Nephron (organoid): ENCODE measurements at regions not wholly inside any gene's neighbourhood (a gene's known extent, or its start where the extent isn't known, plus 50 kb on each side); places are given as distances from the start of the nearest gene placed in this dataset.
A peak's percentile ranks its signal among the peaks of the same experiment; 100 is the strongest.

Source experiments
- H3K27ac Mint-ChIP-seq, 3 experiments: 2 replicates each; pipeline ENCODE4 v1.8.0; 2020; ENCODE audit warnings: mixed read lengths in 3 of 3, mild to moderate bottlenecking in 2 of 3, moderate library complexity in 1 of 3
- H3K27me3 Mint-ChIP-seq: 2 replicates; pipeline ENCODE4 v1.8.0; 2021; ENCODE audit warnings: low read depth, mild to moderate bottlenecking, moderate library complexity, mixed read lengths
- H3K36me3 Mint-ChIP-seq: 2 replicates; pipeline ENCODE4 v1.8.0; 2020; ENCODE audit warnings: low read depth, mixed read lengths
- H3K4me1 Mint-ChIP-seq: 2 replicates; pipeline ENCODE4 v1.8.0; 2020; ENCODE audit warnings: mixed read lengths
- H3K4me3 Mint-ChIP-seq, 3 experiments: 2 replicates each; pipeline ENCODE4 v1.8.0; 2020; ENCODE audit warnings: mild to moderate bottlenecking in 3 of 3, mixed read lengths in 3 of 3, moderate library complexity in 2 of 3
- H3K9me3 Mint-ChIP-seq: 2 replicates; pipeline ENCODE4 v1.8.0; 2020; ENCODE audit warnings: mixed read lengths
- TF ChIP-seq, protein P1 (sequence below), 3 experiments: fragments of 200-600 bp; sonication (generic); IDR thresholded peaks; one replicate each; pipeline ENCODE4 v1.5.0; 2021; ENCODE audit warnings: antibody characterized with exemption in 3 of 3; ENCODE audit not compliant: unreplicated experiment in 3 of 3

DNA sequence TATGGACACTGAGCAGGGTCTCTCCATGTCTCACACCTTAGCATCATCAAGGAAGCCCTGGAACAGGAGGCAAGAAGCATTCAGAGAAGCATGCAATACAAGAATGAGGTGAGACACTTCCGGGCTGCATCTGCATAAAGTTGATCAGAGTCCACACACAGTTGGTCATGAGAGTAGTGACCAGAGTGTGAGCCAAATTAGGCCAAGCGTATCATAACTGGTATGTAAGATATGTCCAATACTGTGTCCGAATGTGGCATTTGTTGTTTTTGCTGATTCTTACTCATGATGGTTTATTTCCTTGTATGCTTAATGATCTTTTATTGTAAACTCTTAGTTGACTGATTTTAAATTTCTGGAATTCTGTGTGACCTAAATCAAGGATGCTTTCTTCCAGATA, 315.7 kb downstream of the INSC start:
- H3K4me3 Mint-ChIP-seq = no peak overlapping the region
- no peaks in the 10 kb centered on the region for H3K9me3 Mint-ChIP-seq
- H3K27me3 Mint-ChIP-seq = no peaks in the 10 kb centered on the region
- no peak overlapping the region for H3K27ac Mint-ChIP-seq
- no peaks in the 10 kb centered on the region for H3K36me3 Mint-ChIP-seq
- no peaks in the 10 kb centered on the region for H3K4me1 Mint-ChIP-seq
- TF ChIP-seq, protein P1, sequence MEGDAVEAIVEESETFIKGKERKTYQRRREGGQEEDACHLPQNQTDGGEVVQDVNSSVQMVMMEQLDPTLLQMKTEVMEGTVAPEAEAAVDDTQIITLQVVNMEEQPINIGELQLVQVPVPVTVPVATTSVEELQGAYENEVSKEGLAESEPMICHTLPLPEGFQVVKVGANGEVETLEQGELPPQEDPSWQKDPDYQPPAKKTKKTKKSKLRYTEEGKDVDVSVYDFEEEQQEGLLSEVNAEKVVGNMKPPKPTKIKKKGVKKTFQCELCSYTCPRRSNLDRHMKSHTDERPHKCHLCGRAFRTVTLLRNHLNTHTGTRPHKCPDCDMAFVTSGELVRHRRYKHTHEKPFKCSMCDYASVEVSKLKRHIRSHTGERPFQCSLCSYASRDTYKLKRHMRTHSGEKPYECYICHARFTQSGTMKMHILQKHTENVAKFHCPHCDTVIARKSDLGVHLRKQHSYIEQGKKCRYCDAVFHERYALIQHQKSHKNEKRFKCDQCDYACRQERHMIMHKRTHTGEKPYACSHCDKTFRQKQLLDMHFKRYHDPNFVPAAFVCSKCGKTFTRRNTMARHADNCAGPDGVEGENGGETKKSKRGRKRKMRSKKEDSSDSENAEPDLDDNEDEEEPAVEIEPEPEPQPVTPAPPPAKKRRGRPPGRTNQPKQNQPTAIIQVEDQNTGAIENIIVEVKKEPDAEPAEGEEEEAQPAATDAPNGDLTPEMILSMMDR (IDR thresholded peaks at IDR 0.05; ENCODE audit: unreplicated experiment in 3 of 3) = no peak

DNA sequence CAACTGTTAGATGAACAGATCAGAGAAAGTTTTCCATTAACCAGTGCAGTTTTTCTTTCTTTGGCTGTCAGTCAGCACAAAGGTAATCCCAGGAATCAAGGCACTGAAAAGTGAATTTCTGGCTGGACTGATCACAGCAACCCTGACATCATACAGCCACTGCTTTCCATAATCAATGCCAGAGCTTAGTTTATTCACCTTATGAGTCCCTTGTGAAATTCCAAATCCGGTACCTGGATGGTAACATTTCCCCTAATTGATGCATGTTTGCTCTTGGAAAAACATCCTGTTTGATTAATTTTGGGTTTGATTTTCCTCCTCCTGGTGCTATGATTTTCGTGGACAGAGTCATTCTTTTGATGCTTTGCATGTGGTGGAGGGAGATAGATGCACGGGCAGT, 319.8 kb downstream of the INSC start:
- Mint-ChIP-seq H3K27me3 (no peaks in the 10 kb centered on the region), H3K4me3 (no peak overlapping the region), H3K27ac (no peak overlapping the region), H3K9me3 (no peaks in the 10 kb centered on the region), H3K36me3 (no peaks in the 10 kb centered on the region), H3K4me1 (no peaks in the 10 kb centered on the region)
- TF ChIP-seq, protein P1 (IDR thresholded peaks at IDR 0.05; ENCODE audit: unreplicated experiment in 3 of 3) = no peak

DNA sequence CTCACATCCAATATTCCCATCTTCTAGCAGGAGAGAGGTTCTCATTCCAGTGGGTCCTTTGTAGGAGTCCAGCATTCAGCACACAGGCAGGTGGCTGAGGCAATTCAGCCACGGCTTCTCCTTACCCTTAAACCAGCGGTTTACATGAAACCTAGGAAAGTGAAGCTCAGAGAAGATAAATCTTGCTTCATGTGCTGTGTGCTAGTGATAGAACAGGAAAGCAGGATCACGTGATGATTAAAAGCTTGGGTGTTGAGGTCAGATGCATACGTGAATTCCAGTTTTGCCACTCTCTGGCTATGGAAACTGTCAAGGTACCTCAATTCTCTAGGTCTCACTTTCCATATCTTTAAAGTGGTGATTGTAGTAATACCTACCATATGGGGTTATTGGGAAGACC, 331.6 kb downstream of the INSC start:
- TF ChIP-seq, protein P1 (IDR thresholded peaks at IDR 0.05; ENCODE audit: unreplicated experiment in 3 of 3) = no peak
- peaks cover 7% of the 10 kb centered on the region for H3K27me3 Mint-ChIP-seq
- H3K4me3 Mint-ChIP-seq = no peak overlapping the region
- H3K36me3 Mint-ChIP-seq = no peaks in the 10 kb centered on the region
- no peak overlapping the region for H3K27ac Mint-ChIP-seq
- no peaks in the 10 kb centered on the region for H3K4me1 Mint-ChIP-seq
- no peaks in the 10 kb centered on the region for H3K9me3 Mint-ChIP-seq

DNA sequence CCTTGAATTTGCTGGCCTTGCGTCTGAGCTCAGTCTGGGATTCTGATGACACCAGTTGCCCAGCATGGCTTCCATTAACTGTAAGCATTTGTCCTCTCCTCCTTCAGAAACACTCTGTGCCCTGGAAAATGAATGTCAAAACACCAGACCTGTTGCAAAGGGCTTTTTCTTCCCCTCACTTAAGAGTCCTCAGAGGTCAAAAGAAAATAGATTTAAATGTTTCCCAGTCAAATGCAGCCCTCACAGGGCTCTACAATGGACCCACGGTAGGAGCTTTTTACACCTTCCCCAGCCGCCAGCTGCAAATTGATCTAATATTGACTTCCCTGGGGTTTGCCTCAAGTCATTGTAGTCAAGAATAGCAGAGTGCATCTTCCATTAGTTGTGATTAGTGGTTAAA, 332.2 kb downstream of the INSC start:
- TF ChIP-seq, protein P1 (IDR thresholded peaks at IDR 0.05; ENCODE audit: unreplicated experiment in 3 of 3) = no peak
- Mint-ChIP-seq H3K9me3 (no peaks in the 10 kb centered on the region), H3K36me3 (no peaks in the 10 kb centered on the region), H3K4me1 (no peaks in the 10 kb centered on the region), H3K27ac (no peak overlapping the region), H3K27me3 (peaks cover 7% of the 10 kb centered on the region), H3K4me3 (no peak overlapping the region)

DNA sequence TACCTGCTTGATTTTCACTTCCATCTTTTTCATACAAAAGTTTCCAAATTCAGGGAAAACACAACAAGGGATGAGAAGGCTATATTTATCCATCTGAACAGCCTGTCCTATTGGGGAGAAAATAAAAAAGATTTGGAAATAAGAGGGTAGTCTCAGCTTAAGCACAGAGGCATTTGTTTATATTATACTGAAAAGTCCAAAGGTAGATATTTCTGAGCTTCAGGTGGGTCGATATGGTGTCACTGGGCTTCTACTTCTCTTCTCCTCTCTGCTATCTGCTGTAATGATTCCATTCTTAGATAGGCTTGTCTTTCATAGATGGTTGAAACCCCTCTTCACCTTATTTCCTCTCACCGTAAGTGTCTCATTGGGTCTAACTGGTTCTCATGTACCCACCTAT, 337.0 kb downstream of the INSC start:
- TF ChIP-seq, protein P1 (IDR thresholded peaks at IDR 0.05; ENCODE audit: unreplicated experiment in 3 of 3) = no peak
- Mint-ChIP-seq H3K4me3 (no peak overlapping the region), H3K9me3 (peaks cover 5% of the 10 kb centered on the region)

DNA sequence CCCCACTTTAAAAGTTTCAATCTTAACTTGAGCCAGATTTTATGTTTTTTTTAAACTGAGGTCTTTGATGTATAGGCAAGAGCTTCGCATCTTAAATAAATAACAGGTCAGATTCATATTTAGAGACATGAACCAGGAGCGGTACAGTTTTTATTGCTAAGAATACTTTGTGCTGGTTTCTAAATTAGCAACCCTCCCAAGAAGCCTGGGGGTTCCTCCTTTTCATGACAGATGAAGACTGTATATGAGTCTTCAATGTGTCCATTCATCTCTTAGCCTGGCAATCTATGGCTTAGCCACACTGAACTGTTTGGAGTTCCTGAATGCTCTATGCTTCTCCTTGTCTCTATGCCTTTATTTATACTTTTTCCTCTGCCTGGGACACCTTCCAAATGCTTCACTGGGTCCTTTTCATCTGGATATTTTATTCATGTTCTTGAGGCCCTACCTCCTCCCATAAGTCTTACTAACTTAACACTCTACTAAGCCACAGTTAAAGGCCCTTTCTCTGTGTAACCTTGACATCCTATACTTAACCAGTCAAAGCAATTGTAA, 338.6 kb downstream of the INSC start:
- Mint-ChIP-seq H3K9me3 (peaks cover 7% of the 10 kb centered on the region), H3K36me3 (no peaks in the 10 kb centered on the region), H3K27ac (peak overlapping the region; percentile 1 to 6 (median 5)), H3K4me1 (peaks cover 10% of the 10 kb centered on the region), H3K4me3 (no peak overlapping the region), H3K27me3 (no peaks in the 10 kb centered on the region)
- TF ChIP-seq, protein P1 (IDR thresholded peaks at IDR 0.05; ENCODE audit: unreplicated experiment in 3 of 3) = no peak

More for the DNA sequence above, 337.0 kb downstream of the INSC start:
- no peaks in the 10 kb centered on the region for H3K36me3 Mint-ChIP-seq
- peaks cover 10% of the 10 kb centered on the region for H3K4me1 Mint-ChIP-seq
- peaks cover 6% of the 10 kb centered on the region for H3K27me3 Mint-ChIP-seq
- no peak overlapping the region for H3K27ac Mint-ChIP-seq
